ENCODE measurements at regions not wholly inside any gene's neighbourhood (a gene's known extent, or its start where the extent isn't known, plus 50 kb on each side); places are given as distances from the start of the nearest gene placed in this dataset.

DNA sequence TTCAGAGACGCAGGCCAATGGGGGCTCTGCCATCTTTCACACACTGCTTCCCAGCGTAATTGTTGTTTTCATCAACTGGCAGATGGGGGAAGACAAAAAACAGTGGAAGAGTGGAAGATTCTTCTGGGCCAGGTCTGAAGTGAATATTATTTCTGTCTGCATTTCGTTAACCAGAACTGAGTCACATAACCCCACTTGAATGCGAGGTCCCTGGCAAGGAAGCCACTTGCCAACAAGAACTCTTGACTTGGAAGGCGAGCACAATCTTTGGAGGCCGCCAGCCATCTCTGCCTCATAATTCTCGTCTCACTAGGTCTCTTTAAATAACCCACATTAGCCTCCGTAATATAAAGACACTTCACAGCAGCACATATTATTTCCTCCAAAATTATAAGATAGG is 75.4 kb downstream of the CYB561 start:
- no peaks in the 10 kb centered on the region for H3K36me3 ChIP-seq (ENCODE audit: insufficient read depth, low read length)
- H3K79me2 ChIP-seq (ENCODE audit: insufficient read depth, low read length), result peaks cover 3% of the 10 kb centered on the region
- no peaks in the 10 kb centered on the region for H4K20me1 ChIP-seq (ENCODE audit: insufficient read depth, low read length)
- no peak for DNase-seq (ENCODE audit: insufficient read length, low spot score, missing footprints)
- H3K9me3 ChIP-seq (ENCODE audit: low read depth, low read length), result no peaks in the 10 kb centered on the region
- no peak overlapping the region for H3K4me3 ChIP-seq (ENCODE audit: insufficient read depth, low read length)
- no peaks in the 10 kb centered on the region for H3K27me3 ChIP-seq (ENCODE audit: insufficient read depth, low read length)
- TF ChIP-seq, protein P1, sequence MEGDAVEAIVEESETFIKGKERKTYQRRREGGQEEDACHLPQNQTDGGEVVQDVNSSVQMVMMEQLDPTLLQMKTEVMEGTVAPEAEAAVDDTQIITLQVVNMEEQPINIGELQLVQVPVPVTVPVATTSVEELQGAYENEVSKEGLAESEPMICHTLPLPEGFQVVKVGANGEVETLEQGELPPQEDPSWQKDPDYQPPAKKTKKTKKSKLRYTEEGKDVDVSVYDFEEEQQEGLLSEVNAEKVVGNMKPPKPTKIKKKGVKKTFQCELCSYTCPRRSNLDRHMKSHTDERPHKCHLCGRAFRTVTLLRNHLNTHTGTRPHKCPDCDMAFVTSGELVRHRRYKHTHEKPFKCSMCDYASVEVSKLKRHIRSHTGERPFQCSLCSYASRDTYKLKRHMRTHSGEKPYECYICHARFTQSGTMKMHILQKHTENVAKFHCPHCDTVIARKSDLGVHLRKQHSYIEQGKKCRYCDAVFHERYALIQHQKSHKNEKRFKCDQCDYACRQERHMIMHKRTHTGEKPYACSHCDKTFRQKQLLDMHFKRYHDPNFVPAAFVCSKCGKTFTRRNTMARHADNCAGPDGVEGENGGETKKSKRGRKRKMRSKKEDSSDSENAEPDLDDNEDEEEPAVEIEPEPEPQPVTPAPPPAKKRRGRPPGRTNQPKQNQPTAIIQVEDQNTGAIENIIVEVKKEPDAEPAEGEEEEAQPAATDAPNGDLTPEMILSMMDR (IDR thresholded peaks at IDR 0.05; ENCODE audit: extremely low read depth, low read depth, low read length), result no peak
- H2AFZ ChIP-seq (ENCODE audit: low read length), result no peak overlapping the region
- H3K27ac ChIP-seq (ENCODE audit: low read depth, low read length), result no peak overlapping the region
- H3K4me1 ChIP-seq (ENCODE audit: insufficient read depth, low read length), result peaks cover 16% of the 10 kb centered on the region
- no peak overlapping the region for H3K4me2 ChIP-seq (ENCODE audit: insufficient read depth, low read length)

DNA sequence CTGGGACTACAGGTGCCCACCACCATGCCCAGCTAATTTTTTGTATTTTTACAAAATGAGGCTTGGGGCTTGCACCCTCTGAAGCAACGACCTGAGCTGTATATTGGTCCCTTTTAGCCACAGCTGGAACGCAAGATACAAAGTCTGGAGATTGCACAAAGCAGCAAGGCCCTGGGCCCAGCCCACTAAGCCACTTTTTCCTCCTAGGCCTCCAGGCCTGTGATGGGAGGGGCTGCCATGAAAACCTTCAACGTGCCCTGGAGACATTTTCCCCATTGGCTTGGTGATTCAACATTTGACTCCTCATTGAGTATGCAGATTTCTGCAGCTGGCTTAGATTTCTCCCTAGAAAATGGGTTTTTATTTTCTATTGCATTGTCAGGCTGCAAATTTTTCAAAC is 69.2 kb downstream of the CYB561 start:
- peaks cover 7% of the 10 kb centered on the region for H3K4me1 ChIP-seq (ENCODE audit: insufficient read depth, low read length)
- TF ChIP-seq, protein P1 (IDR thresholded peaks at IDR 0.05; ENCODE audit: extremely low read depth, low read depth, low read length), result no peak
- H3K4me2 ChIP-seq (ENCODE audit: insufficient read depth, low read length), result no peak overlapping the region
- peaks cover 2% of the 10 kb centered on the region for H3K79me2 ChIP-seq (ENCODE audit: insufficient read depth, low read length)
- peaks cover 8% of the 10 kb centered on the region for H3K36me3 ChIP-seq (ENCODE audit: insufficient read depth, low read length)
- H2AFZ ChIP-seq (ENCODE audit: low read length), result no peak overlapping the region
- no peaks in the 10 kb centered on the region for H3K27me3 ChIP-seq (ENCODE audit: insufficient read depth, low read length)
- no peak for DNase-seq (ENCODE audit: insufficient read length, low spot score, missing footprints)
- H4K20me1 ChIP-seq (ENCODE audit: insufficient read depth, low read length), result no peaks in the 10 kb centered on the region
- H3K4me3 ChIP-seq (ENCODE audit: insufficient read depth, low read length), result no peak overlapping the region
- no peak overlapping the region for H3K27ac ChIP-seq (ENCODE audit: low read depth, low read length)
- H3K9me3 ChIP-seq (ENCODE audit: low read depth, low read length), result peaks cover 2% of the 10 kb centered on the region

DNA sequence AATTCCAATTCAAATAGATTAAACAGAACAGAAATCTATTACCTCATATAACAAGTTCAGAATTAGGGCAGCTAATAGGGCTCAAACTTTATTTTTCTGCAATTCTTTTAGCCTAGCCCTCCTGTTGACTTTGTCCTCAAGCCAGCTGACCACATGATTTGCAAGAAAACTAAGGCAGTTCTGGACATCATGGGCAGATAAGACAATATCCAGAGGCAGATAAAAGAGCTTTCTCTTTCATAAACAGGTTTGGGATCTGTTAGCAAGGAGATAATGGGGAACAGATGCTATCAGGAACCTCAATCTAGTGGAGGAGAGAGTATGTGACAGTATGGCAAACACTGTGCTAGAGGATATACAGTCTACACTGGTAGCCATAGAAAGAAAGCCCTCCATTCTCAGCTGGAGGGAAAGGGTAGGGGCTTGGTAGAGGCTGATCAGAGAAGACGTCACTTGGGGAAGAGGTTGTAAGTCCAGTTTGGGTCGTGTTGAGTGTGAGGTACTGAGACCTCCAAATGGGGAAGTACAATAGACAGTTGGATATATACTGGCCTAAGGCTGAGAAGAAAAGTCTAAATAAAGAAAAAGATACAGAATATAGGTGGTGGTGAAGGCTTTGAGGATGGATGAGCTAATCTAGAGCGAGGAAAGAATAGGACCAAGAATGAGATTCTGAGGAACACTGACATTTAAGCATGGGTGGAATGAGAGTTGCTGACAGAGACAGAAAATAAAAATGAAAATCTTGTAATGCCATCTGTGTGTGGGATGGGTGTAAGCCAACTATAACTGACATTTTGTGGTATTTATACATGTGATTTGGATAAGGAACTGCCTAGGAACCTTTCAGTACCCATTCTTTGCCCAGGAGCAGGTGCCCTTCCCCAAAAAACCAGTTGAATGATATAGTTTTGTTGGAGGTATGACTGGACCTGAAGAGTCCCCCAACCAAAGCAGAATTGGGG is 67.4 kb downstream of the CYB561 start:
- peaks cover 2% of the 10 kb centered on the region for H3K9me3 ChIP-seq (ENCODE audit: low read depth, low read length)
- peaks cover 2% of the 10 kb centered on the region for H3K79me2 ChIP-seq (ENCODE audit: insufficient read depth, low read length)
- H3K4me3 ChIP-seq (ENCODE audit: insufficient read depth, low read length), result no peak overlapping the region
- TF ChIP-seq, protein P1 (IDR thresholded peaks at IDR 0.05; ENCODE audit: extremely low read depth, low read depth, low read length), result no peak
- no peak overlapping the region for H2AFZ ChIP-seq (ENCODE audit: low read length)
- peaks cover 21% of the 10 kb centered on the region for H3K4me1 ChIP-seq (ENCODE audit: insufficient read depth, low read length)
- H3K27ac ChIP-seq (ENCODE audit: low read depth, low read length), result no peak overlapping the region
- no peaks in the 10 kb centered on the region for H4K20me1 ChIP-seq (ENCODE audit: insufficient read depth, low read length)
- no peaks in the 10 kb centered on the region for H3K27me3 ChIP-seq (ENCODE audit: insufficient read depth, low read length)
- no peak overlapping the region for H3K4me2 ChIP-seq (ENCODE audit: insufficient read depth, low read length)
- H3K36me3 ChIP-seq (ENCODE audit: insufficient read depth, low read length), result peaks cover 8% of the 10 kb centered on the region
- no peak for DNase-seq (ENCODE audit: insufficient read length, low spot score, missing footprints)

DNA sequence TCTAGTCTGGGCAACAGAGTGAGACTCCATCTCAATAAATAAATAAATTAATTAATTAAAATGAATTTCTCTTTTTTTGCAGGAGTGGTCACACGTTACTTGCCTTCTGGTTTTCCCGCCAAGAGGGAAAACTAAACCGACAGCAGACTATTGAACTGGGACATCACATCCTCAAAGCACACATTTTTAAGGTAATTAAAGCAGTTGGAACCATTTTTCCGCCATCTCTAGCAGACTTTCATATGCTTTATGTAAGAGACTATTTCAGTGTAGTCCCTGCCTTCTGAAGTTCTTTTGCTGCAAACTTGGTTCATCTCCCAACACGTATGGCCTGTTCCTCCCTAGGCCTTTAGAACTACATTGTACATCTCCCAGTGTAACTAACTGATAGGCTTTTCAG is 66.5 kb downstream of the CYB561 start:
- Histone ChIP-seq H4K20me1 (ENCODE audit: insufficient read depth, low read length) (no peaks in the 10 kb centered on the region), H3K4me3 (ENCODE audit: insufficient read depth, low read length) (no peak overlapping the region), H3K4me2 (ENCODE audit: insufficient read depth, low read length) (no peak overlapping the region), H3K9me3 (ENCODE audit: low read depth, low read length) (peaks cover 2% of the 10 kb centered on the region), H3K4me1 (ENCODE audit: insufficient read depth, low read length) (peaks cover 21% of the 10 kb centered on the region), H3K27me3 (ENCODE audit: insufficient read depth, low read length) (no peaks in the 10 kb centered on the region), H3K79me2 (ENCODE audit: insufficient read depth, low read length) (peaks cover 2% of the 10 kb centered on the region), H3K27ac (ENCODE audit: low read depth, low read length) (no peak overlapping the region), H2AFZ (ENCODE audit: low read length) (no peak overlapping the region), H3K36me3 (ENCODE audit: insufficient read depth, low read length) (peaks cover 8% of the 10 kb centered on the region)
- DNase-seq (ENCODE audit: insufficient read length, low spot score, missing footprints), result no peak
- TF ChIP-seq, protein P1 (IDR thresholded peaks at IDR 0.05; ENCODE audit: extremely low read depth, low read depth, low read length), result no peak
